K562 (cell line): ENCODE measurements at regions not wholly inside any gene's neighbourhood (a gene's known extent, or its start where the extent isn't known, plus 50 kb on each side); places are given as distances from the start of the nearest gene placed in this dataset.

Experiments used
- ARID1B ChIP-seq: fragments of 450-650 bp; IDR thresholded peaks from 2 replicates; pipeline ENCODE4 v1.6.1; 2016; ENCODE audit warnings: antibody characterized with exemption, mild to moderate bottlenecking, inconsistent platforms
- CREM ChIP-seq: IDR thresholded peaks from 2 replicates; pipeline ENCODE4 v1.6.1; 2014; ENCODE audit warnings: antibody characterized with exemption, low read depth
- DMBX1 ChIP-seq: fragments of 250-450 bp; sonication (Bioruptor Pico); IDR thresholded peaks from 2 replicates; pipeline ENCODE4 v1.8.0; 2022; ENCODE audit warnings: inconsistent platforms, mild to moderate bottlenecking, moderate library complexity, borderline replicate concordance
- FOXM1 ChIP-seq, 2 experiments: fragments of 450-650 bp in 1 of 2; sonication (generic) in 1 of 2; formaldehyde crosslinking in 1 of 2; IDR thresholded peaks; 2 replicates each; pipeline versions ENCODE4 v1.6.1 to v1.9.0; 2017 to 2022; ENCODE audit warnings: low read depth in 2 of 2, mild to moderate bottlenecking in 2 of 2, missing genetic modification reagents in 1 of 2, moderate library complexity in 1 of 2
- MCM7 ChIP-seq, 2 experiments: fragments of 450-650 bp; IDR thresholded peaks; 2 replicates each; pipeline ENCODE4 v1.6.1; 2016 to 2018
- NR4A1 ChIP-seq, 2 experiments: fragments of 250-450 bp in 1 of 2; fragments of 450-650 bp in 1 of 2; sonication (Bioruptor Pico) in 1 of 2; IDR thresholded peaks; 2 replicates each; pipeline versions ENCODE4 v1.4.0 to v1.6.1; 2016 to 2020; ENCODE audit warnings: mild to moderate bottlenecking in 2 of 2, missing compliant biosample characterization in 1 of 2, missing genetic modification characterization in 1 of 2, moderate library complexity in 1 of 2
- NUFIP1 ChIP-seq: fragments of 450-650 bp; IDR thresholded peaks from 2 replicates; pipeline ENCODE4 v1.6.1; 2018; ENCODE audit not compliant: partially characterized antibody
- PKNOX1 ChIP-seq: fragments of 450-650 bp; IDR thresholded peaks from 2 replicates; pipeline ENCODE4 v1.6.1; 2016
- PYGO2 ChIP-seq: fragments of 450-650 bp; IDR thresholded peaks from 2 replicates; pipeline ENCODE4 v1.6.1; 2016; ENCODE audit warnings: mild to moderate bottlenecking, missing genetic modification characterization, moderate library complexity, missing compliant biosample characterization
- SAP30 ChIP-seq: fragments of 200-600 bp; sonication (generic); IDR thresholded peaks from 2 replicates; pipeline ENCODE4 v1.6.1; 2012; ENCODE audit warnings: borderline replicate concordance, low read depth, mild to moderate bottlenecking, moderate library complexity, low read length, control low read depth, inconsistent platforms; ENCODE audit not compliant: insufficient read depth, poor library complexity, severe bottlenecking
- SOX6 ChIP-seq: fragments of 450-650 bp; IDR thresholded peaks from 2 replicates; pipeline ENCODE4 v1.6.1; 2014; ENCODE audit warnings: mild to moderate bottlenecking
- TAL1 ChIP-seq: fragments of 450-650 bp; IDR thresholded peaks from 2 replicates; pipeline ENCODE4 v1.6.1; 2016; ENCODE audit warnings: mild to moderate bottlenecking
- TEAD1 ChIP-seq, 2 experiments: fragments of 450-650 bp in 1 of 2; sonication (generic) in 1 of 2; formaldehyde crosslinking; IDR thresholded peaks; 2 replicates each; pipeline versions ENCODE4 v1.4.0 to v1.8.0; 2020 to 2022; ENCODE audit warnings: mild to moderate bottlenecking in 2 of 2, missing genetic modification reagents in 1 of 2
- TFAP4 ChIP-seq: sonication (generic); formaldehyde crosslinking; IDR thresholded peaks from 2 replicates; pipeline ENCODE4 v1.8.0; 2022; ENCODE audit warnings: missing genetic modification reagents, mild to moderate bottlenecking, moderate library complexity, borderline replicate concordance
- TRIM24 ChIP-seq, 2 experiments: fragments of 450-650 bp; IDR thresholded peaks; 2 replicates each; pipeline ENCODE4 v1.6.1; 2016
- VEZF1 ChIP-seq: fragments of 200-800 bp; sonication (Bioruptor generic); IDR thresholded peaks from 2 replicates; pipeline ENCODE4 v1.6.1; 2017; ENCODE audit warnings: missing genetic modification characterization, missing compliant biosample characterization
- ZKSCAN3 ChIP-seq: fragments of 250-450 bp; sonication (Bioruptor Pico); IDR thresholded peaks from 2 replicates; pipeline ENCODE4 v1.4.0; 2020
- ZMIZ1 ChIP-seq, 2 experiments: fragments of 150-350 bp in 1 of 2; IDR thresholded peaks; 2 replicates each; pipeline ENCODE4 v1.6.1; 2012 to 2016; ENCODE audit warnings: low read depth in 2 of 2, low read length in 2 of 2, mild to moderate bottlenecking in 1 of 2, moderate library complexity in 1 of 2
- ZNF175 ChIP-seq: fragments of 200-800 bp; sonication (Bioruptor generic); IDR thresholded peaks from 2 replicates; pipeline ENCODE4 v1.6.1; 2016; ENCODE audit warnings: low read depth, mild to moderate bottlenecking, missing genetic modification characterization, missing compliant biosample characterization
- ZNF584 ChIP-seq: fragments of 200-800 bp; sonication (Bioruptor generic); IDR thresholded peaks from 2 replicates; pipeline ENCODE4 v1.6.1; 2016; ENCODE audit warnings: low read depth, mild to moderate bottlenecking, missing genetic modification characterization, missing compliant biosample characterization
- ZNF586 ChIP-seq: fragments of 450-650 bp; formaldehyde crosslinking; conservative IDR thresholded peaks from 2 replicates; pipeline ENCODE4 v1.4.0; 2020; ENCODE audit warnings: mild to moderate bottlenecking, moderate library complexity

- TF ChIP-seq ZMIZ1 (IDR thresholded peaks at IDR 0.05; ENCODE audit: low read depth in 2 of 2, low read length in 2 of 2) (peak in 1 of 2 experiments; percentile 45; a peak in 1 of 4 replicates), PKNOX1 (peak; percentile 60), SOX6 (peak; percentile 88), PYGO2 (tag) (peak; percentile 78), SAP30 (no peak), ARID1B (peak; percentile 86), TAL1 (peak; percentile 90), TRIM24 (IDR thresholded peaks at IDR 0.05) (peak; percentile 89 to 95), MCM7 (IDR thresholded peaks at IDR 0.05) (no peak), TEAD1 (CRISPR knock-in tag; IDR thresholded peaks at IDR 0.05) (peak in 1 of 2 experiments; percentile 88; a peak in 2 of 4 replicates), TFAP4 (CRISPR knock-in tag) (0 out of 2 replicates have a peak, but pooled peaks have one; percentile 18), FOXM1 (IDR thresholded peaks at IDR 0.05; ENCODE audit: low read depth) (peak; percentile 75; the same call in 1 of the 2 replicates), FOXM1 (CRISPR knock-in tag; IDR thresholded peaks at IDR 0.05; ENCODE audit: low read depth) (no peak), ZNF175 (CRISPR knock-in tag) (peak; percentile 92; the same call in 1 of the 2 replicates), DMBX1 (CRISPR knock-in tag) (peak; percentile 86), NUFIP1 (no peak), NR4A1 (CRISPR knock-in tag; IDR thresholded peaks at IDR 0.05) (no peak), NR4A1 (tag; IDR thresholded peaks at IDR 0.05) (peak; percentile 86), CREM (peak; percentile 60), VEZF1 (peak; percentile 37; the same call in 1 of the 2 replicates), ZNF586 (CRISPR knock-in tag) (no peak), ZKSCAN3 (CRISPR knock-in tag) (no peak), ZNF584 (peak; percentile 77; the same call in 1 of the 2 replicates)
Observed at GRCh38 chrX:43328358-43328946, 327.6 kb upstream of the MAOA start (continued).
